GM10266 (cell line): ENCODE measurements at regions not wholly inside any gene's neighbourhood (a gene's known extent, or its start where the extent isn't known, plus 50 kb on each side); places are given as distances from the start of the nearest gene placed in this dataset.
"Not testable (repeated sequence)": the region's sequence is repeated elsewhere in the genome, so short reads cannot be mapped to it uniquely, and the experiment has no call there.

Experiments used
- DNase-seq: peaks from one replicate; pipeline ENCODE4 v3.0.0; 2012; ENCODE audit errors: extremely low spot score
- TF ChIP-seq, protein P1 (sequence below): IDR thresholded peaks from 2 replicates; pipeline ENCODE4 v1.5.1; 2012; ENCODE audit warnings: mild to moderate bottlenecking, low read depth; ENCODE audit not compliant: control insufficient read depth, insufficient read depth; ENCODE audit errors: missing control alignments

DNA sequence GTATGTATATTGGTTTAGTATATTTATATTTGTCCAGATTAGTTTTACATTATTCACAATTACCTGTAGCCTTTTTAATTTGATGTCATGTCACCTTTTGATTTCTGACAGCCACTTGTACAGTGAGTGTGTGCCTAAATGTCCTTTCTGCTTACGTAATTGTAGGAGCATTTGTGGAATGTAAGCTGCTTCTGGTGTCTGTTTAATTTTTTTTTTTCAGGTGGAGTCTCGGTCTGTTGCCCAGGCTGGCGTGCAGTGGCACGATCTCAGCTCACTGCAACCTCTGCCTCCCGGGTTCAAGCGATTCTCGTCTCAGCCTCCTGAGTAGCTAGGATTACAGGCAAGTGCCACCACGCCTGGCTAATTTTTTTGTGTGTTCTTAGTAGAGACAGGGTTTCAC is 91.2 kb upstream of the XAGE2 start:
- DNase-seq = no peak

DNA sequence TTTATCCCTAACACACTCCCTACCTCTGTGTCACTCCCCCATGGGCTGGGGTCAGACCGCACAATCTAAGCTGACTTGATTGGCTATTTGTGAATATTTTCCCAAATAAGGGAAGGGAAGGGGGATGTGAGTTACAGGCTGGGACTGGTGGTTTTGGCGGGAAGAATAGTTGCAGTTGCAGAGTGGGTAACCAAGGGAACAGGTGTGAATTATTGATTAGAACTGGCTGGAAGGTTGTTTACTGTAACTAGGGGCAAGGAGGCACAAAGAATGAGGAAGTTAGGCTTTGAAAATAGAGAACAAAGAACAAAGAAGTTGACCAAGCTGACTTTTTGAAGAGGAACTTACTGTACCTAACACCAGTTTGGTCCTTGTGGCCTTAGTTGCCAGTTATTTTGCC is 88.0 kb upstream of the XAGE2 start:
- DNase-seq = no peak

More for the DNA sequence above, 91.2 kb upstream of the XAGE2 start:
- TF ChIP-seq, protein P1, sequence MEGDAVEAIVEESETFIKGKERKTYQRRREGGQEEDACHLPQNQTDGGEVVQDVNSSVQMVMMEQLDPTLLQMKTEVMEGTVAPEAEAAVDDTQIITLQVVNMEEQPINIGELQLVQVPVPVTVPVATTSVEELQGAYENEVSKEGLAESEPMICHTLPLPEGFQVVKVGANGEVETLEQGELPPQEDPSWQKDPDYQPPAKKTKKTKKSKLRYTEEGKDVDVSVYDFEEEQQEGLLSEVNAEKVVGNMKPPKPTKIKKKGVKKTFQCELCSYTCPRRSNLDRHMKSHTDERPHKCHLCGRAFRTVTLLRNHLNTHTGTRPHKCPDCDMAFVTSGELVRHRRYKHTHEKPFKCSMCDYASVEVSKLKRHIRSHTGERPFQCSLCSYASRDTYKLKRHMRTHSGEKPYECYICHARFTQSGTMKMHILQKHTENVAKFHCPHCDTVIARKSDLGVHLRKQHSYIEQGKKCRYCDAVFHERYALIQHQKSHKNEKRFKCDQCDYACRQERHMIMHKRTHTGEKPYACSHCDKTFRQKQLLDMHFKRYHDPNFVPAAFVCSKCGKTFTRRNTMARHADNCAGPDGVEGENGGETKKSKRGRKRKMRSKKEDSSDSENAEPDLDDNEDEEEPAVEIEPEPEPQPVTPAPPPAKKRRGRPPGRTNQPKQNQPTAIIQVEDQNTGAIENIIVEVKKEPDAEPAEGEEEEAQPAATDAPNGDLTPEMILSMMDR = no peak

DNA sequence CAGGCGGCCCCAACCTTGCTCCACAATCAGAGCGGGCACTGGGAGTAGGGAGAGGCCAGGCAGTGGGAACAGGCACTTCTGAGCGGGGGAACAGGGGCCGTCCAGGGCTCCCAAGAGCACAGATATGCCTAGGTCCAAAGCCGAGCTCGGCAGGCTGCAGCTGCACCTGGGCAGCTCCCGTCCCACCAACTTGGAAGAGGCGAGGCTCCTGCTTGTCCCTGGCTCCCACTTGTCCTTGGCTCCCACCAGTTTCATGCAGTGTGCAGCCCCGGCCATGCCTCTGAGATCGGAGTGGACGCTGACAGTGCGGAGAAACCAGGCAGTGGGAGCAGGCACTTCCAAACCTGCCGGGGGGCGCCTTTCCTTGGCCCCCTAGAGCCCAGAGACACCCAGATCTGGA is 84.0 kb upstream of the XAGE2 start:
- DNase-seq = no peak
- TF ChIP-seq, protein P1 = no peak

More for the DNA sequence above, 88.0 kb upstream of the XAGE2 start:
- TF ChIP-seq, protein P1 = no peak

DNA sequence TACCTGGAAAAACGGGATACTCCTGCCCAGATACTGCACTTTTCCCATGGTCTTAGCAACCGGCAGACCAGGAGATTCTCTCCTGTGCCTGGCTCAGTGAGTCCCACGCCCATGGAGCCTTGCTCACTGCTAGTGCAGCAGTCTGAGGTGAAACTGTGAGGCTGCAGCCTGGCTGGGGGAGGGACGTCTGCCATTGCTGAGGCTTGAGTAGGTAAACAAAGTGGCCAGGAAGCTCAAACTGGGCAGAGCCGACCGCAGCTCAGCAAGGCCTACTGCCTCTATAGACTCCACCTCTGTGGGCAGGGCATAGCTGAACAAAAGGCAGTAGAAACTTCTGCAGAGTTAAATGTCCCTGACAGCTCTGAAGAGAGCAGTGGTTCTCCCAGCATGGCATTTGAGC is 69.9 kb upstream of the XAGE2 start:
- not testable (repeated sequence) for DNase-seq

DNA sequence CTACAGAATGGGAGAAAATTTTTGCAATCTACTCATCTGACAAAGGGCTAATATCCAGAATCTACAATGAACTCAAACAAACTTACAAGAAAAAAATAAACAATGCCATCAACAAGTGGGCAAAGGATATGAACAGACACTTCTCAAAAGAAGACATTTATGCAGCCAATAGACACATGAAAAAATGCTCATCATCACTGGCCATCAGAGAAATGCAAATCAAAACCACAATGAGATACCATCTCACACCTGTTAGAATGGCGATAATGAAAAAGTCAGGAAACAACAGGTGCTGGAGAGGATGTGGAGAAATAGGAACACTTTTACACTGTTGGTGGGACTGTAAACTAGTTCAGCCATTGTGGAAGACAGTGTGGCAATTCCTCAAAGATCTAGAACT is 60.3 kb upstream of the XAGE2 start:
- DNase-seq = not testable (repeated sequence)
